B cell (primary cell): ENCODE measurements at regions not wholly inside any gene's neighbourhood (a gene's known extent, or its start where the extent isn't known, plus 50 kb on each side); places are given as distances from the start of the nearest gene placed in this dataset.

ENCODE experiments used
- EZH2 ChIP-seq: IDR thresholded peaks from 2 replicates; pipeline ENCODE4 v1.6.1; 2012; ENCODE audit warnings: borderline replicate concordance, low read depth, mild to moderate bottlenecking, moderate library complexity, low read length; ENCODE audit not compliant: insufficient read depth, poor library complexity, severe bottlenecking
- TF ChIP-seq, protein P1 (sequence below): fragments of 200-600 bp; IDR thresholded peaks from one replicate; pipeline ENCODE4 v1.8.0; 2022; ENCODE audit warnings: antibody characterized with exemption, mild to moderate bottlenecking

DNA sequence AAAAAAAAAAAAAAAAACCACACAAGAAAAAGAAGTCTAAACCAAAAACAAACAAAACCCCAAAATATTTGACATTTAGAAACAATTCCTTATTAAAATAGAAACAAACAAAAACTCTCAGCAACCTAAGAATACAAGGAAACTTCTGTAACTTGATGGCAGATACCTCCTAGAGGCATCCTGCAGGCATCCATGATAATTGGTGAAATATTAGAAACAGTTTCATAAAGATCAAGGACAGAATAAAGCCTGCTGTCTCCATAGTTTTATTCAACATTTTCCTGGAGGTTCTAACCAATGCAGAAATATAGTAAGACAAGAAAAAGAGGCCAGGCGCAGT lies 63.0 kb upstream of the TRPM1 start:
- no peak for TF ChIP-seq EZH2
- TF ChIP-seq, protein P1, sequence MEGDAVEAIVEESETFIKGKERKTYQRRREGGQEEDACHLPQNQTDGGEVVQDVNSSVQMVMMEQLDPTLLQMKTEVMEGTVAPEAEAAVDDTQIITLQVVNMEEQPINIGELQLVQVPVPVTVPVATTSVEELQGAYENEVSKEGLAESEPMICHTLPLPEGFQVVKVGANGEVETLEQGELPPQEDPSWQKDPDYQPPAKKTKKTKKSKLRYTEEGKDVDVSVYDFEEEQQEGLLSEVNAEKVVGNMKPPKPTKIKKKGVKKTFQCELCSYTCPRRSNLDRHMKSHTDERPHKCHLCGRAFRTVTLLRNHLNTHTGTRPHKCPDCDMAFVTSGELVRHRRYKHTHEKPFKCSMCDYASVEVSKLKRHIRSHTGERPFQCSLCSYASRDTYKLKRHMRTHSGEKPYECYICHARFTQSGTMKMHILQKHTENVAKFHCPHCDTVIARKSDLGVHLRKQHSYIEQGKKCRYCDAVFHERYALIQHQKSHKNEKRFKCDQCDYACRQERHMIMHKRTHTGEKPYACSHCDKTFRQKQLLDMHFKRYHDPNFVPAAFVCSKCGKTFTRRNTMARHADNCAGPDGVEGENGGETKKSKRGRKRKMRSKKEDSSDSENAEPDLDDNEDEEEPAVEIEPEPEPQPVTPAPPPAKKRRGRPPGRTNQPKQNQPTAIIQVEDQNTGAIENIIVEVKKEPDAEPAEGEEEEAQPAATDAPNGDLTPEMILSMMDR: no peak
